Kidney (tissue), 13 donors: ENCODE measurements at regions not wholly inside any gene's neighbourhood (a gene's known extent, or its start where the extent isn't known, plus 50 kb on each side); places are given as distances from the start of the nearest gene placed in this dataset.
"Not testable (repeated sequence)": the region's sequence is repeated elsewhere in the genome, so short reads cannot be mapped to it uniquely, and the experiment has no call there.

Source experiments
- DNase-seq, 5 donors: peaks; one replicate each; pipeline ENCODE4 v3.0.0-alpha.2; 2013 to 2020
- FAIRE-seq: peaks from 2 replicates; lab custom pipeline; 2012; peaks lifted over from hg19 to GRCh38; lab: Jason Lieb, UNC
- H3K27ac ChIP-seq, 2 donors: one replicate each; pipeline ENCODE4 v1.7.0; 2013; ENCODE audit warnings: low read depth in 2 of 2, low read length in 2 of 2, inconsistent platforms in 1 of 2
- H3K27me3 ChIP-seq: one replicate; pipeline ENCODE4 v1.7.1; 2013; ENCODE audit warnings: low read length, inconsistent platforms; ENCODE audit not compliant: control insufficient read depth, insufficient read depth
- H3K36me3 ChIP-seq, 3 donors: one replicate each; pipeline versions ENCODE4 v1.7.0 to v1.7.1; 2013; ENCODE audit warnings: low read length in 3 of 3, control low read depth in 1 of 3, inconsistent platforms in 1 of 3; ENCODE audit not compliant: insufficient read depth in 3 of 3, control insufficient read depth in 2 of 3
- H3K4me1 ChIP-seq, 3 donors: one replicate each; pipeline versions ENCODE4 v1.7.0 to v1.7.1; 2013; ENCODE audit warnings: low read length in 3 of 3, inconsistent platforms in 1 of 3, low read depth in 1 of 3; ENCODE audit not compliant: control insufficient read depth in 2 of 3, insufficient read depth in 2 of 3
- H3K4me3 ChIP-seq, 3 donors: one replicate each; pipeline versions ENCODE4 v1.7.0 to v1.8.1; 2013; ENCODE audit warnings: low read length in 3 of 3, control low read depth in 1 of 3, inconsistent platforms in 1 of 3
- H3K9ac ChIP-seq, 3 donors: one replicate each; pipeline versions ENCODE4 v1.7.0 to v1.7.1; 2013; ENCODE audit warnings: low read length in 3 of 3, control low read depth in 1 of 3, inconsistent platforms in 1 of 3
- H3K9me3 ChIP-seq, 3 donors: one replicate each; pipeline versions ENCODE4 v1.7.0 to v1.7.1; 2013; ENCODE audit warnings: low read length in 3 of 3, control low read depth in 1 of 3, inconsistent platforms in 1 of 3; ENCODE audit not compliant: control insufficient read depth in 2 of 3, insufficient read depth in 1 of 3
- intact Hi-C: fragments of 100-400 bp; cut with DNase I; formaldehyde crosslinking; loops from one replicate; pipeline ENCODE4 v1.11.1; 2022
- TF ChIP-seq, protein P1 (sequence below): IDR thresholded peaks from 3 replicates; pipeline ENCODE4 v1.5.1; 2012; ENCODE audit warnings: mild to moderate bottlenecking, moderate library complexity, borderline replicate concordance; ENCODE audit not compliant: insufficient read depth; ENCODE audit errors: extremely low read depth
- donor health status: control.
- donor health status: control.
- donor health status: control.
- donor health status: control.
- donor health status: control.
- donor health status: DM: yes; HTN: yes; CAD: no.
- donor health status: Normal renal cell carcinoma (clear cell type).

DNA sequence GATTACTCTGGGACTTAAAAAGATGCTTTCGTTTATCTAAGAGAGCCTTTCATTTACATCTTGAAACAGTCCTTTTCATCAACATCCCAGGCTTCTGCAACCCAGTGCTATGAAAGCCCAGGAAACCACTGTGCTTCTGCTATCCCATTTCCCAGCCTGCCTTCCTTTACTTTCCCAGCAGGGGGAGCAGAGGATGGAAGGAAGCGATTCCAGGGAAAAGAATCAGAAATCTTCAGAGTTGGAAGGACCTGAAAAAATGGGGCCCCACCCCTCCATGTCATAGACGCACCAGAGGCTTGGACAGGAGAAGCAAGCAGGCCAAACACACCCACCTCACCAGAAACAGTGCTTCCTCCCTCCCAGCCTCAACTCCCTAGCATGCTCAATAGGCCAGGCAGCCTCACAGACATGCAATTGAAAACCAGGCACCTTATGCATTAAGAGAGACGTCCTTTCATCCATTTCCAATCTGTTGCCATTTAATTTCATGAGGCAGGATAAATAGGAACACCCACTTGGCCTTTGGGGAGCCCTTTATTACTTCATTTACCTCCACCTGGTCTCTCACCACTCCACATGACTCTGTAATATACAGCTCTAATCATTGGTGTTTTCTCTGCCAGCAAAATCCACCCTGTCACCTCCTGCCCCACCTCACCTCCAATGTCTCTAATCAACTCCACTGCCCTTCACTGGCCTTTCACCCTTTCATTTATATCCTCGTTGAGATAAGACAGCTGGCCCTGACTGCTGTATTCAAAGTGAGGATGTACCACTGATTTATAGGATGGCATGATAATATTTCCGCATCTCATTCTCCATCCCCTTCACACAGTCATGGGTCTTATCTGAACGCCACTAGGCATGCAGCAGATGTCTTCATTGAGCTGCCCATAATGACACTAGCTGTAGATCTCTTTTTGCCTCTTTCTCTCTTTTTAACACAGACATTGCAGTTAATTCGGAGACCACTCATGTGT lies 583.9 kb downstream of the NTRK3 start:
- no peak for FAIRE-seq
- intact Hi-C loops, result no loop called here

DNA sequence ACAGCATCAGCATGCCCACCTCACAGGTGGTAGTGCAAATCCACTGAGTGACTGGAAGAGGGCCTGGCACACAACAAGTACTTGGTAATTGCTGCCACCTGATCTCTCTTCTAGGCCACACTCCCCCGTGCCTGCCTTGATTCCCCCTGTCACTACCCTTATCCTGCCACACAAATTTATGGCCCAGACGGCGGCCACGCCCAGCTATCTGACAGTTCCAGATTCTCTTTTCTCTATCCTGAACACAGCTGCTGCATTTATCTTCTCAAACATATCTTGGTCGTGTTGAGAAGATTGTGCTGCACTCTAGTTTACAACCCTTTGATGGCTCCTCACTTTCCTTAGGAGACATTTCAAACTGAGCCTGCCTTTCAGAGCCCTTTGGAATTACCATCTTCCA lies 585.2 kb downstream of the NTRK3 start:
- Histone ChIP-seq H3K36me3 (no peaks in the 10 kb centered on the region), H3K9me3 (peaks cover 0 to 4% (median 0%) of the 10 kb centered on the region in 3 donors), H3K9ac (no peak overlapping the region), H3K27ac (no peak overlapping the region), H3K4me3 (no peak overlapping the region), H3K27me3 (no peaks in the 10 kb centered on the region), H3K4me1 (no peaks in the 10 kb centered on the region)
- FAIRE-seq (no peak), DNase-seq (no peak)
- intact Hi-C loops, result no loop called here
- TF ChIP-seq, protein P1, sequence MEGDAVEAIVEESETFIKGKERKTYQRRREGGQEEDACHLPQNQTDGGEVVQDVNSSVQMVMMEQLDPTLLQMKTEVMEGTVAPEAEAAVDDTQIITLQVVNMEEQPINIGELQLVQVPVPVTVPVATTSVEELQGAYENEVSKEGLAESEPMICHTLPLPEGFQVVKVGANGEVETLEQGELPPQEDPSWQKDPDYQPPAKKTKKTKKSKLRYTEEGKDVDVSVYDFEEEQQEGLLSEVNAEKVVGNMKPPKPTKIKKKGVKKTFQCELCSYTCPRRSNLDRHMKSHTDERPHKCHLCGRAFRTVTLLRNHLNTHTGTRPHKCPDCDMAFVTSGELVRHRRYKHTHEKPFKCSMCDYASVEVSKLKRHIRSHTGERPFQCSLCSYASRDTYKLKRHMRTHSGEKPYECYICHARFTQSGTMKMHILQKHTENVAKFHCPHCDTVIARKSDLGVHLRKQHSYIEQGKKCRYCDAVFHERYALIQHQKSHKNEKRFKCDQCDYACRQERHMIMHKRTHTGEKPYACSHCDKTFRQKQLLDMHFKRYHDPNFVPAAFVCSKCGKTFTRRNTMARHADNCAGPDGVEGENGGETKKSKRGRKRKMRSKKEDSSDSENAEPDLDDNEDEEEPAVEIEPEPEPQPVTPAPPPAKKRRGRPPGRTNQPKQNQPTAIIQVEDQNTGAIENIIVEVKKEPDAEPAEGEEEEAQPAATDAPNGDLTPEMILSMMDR, result no peak

More for the DNA sequence above, 583.9 kb downstream of the NTRK3 start:
- H3K27ac ChIP-seq, result no peak overlapping the region
- DNase-seq, result peak in 3 of 5 donors; percentile 15 to 60 (median 27)
- peaks cover 0 to 4% (median 0%) of the 10 kb centered on the region in 3 donors for H3K9me3 ChIP-seq
- H3K9ac ChIP-seq, result no peak overlapping the region
- TF ChIP-seq, protein P1, result peak; percentile 59
- H3K36me3 ChIP-seq, result no peaks in the 10 kb centered on the region
- H3K4me3 ChIP-seq, result no peak overlapping the region
- no peaks in the 10 kb centered on the region for H3K27me3 ChIP-seq
- H3K4me1 ChIP-seq, result no peaks in the 10 kb centered on the region

DNA sequence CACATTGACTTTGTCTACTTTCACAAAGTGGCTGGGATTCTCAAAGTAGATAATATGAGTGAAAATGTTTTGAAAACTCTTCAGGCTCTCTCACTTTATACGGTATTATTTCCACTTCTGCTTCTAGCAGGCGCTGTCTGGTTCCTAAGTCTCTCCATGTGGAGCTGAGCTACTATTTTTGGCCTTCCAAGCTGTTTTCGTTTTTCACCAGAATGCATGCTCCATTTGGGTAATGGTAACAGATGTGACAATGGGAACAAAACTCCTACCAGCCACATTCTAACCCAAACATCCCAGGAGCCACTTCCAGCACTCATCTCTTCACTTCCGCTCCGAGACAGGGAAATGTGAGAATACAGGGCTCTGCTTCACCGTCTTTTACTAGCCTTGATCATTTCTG lies 586.7 kb downstream of the NTRK3 start:
- DNase-seq (no peak), FAIRE-seq (no peak)
- Histone ChIP-seq H3K4me1 (no peaks in the 10 kb centered on the region), H3K36me3 (no peaks in the 10 kb centered on the region), H3K27me3 (no peaks in the 10 kb centered on the region), H3K27ac (no peak overlapping the region), H3K9ac (no peak overlapping the region), H3K4me3 (no peak overlapping the region), H3K9me3 (peaks cover 0 to 4% (median 0%) of the 10 kb centered on the region in 3 donors)
- TF ChIP-seq, protein P1, result no peak
- intact Hi-C loops, result loop anchor here (5.0 kb wide), 1 partner anchor 48 kb away; no protein-coding TSS in a partner anchor

DNA sequence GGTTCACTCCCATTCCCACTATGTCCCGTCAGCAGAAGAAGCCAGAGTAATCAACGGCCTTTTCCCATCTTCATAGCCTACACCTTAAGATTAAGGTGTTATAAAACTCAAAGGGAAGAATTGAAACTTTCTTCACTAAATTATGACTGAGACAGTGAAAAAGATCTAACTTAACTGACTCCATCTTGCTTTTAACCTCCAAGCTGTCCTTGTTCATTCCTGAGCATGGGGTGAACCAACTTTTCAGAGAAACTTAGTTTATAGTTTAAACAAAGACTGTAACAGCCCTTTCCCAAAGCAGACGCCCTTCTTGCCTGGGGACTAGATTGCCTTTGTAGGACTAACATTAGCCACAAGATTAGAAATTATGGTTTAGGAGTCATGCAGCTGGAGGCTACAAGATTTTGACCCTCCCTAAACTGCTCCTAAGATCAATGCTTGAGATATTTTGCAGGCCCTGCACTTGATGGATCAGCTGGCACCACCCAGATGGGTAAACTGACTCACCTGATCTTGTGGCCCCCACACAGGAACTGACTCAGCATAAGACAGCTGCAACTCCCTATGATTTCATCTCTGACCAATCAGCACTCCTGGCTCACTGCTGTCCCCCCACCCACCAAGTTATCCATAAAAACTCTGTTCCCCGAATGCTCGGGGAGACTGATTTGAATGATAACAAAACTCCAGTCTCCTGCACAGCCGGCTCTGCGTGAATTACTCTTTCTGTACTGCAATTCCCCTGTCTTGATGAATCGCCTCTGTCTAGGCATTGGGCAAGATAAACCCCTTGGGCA lies 587.6 kb downstream of the NTRK3 start:
- not testable (repeated sequence) for FAIRE-seq, H3K27me3 ChIP-seq, H3K4me3 ChIP-seq, H3K36me3 ChIP-seq, H3K27ac ChIP-seq, DNase-seq, H3K9me3 ChIP-seq, H3K9ac ChIP-seq, H3K4me1 ChIP-seq
- intact Hi-C loops, result loop anchor here (5.0 kb wide), 1 partner anchor 47 kb away; no protein-coding TSS in a partner anchor
